ENCODE measurements at regions not wholly inside any gene's neighbourhood (a gene's known extent, or its start where the extent isn't known, plus 50 kb on each side); places are given as distances from the start of the nearest gene placed in this dataset.

DNA sequence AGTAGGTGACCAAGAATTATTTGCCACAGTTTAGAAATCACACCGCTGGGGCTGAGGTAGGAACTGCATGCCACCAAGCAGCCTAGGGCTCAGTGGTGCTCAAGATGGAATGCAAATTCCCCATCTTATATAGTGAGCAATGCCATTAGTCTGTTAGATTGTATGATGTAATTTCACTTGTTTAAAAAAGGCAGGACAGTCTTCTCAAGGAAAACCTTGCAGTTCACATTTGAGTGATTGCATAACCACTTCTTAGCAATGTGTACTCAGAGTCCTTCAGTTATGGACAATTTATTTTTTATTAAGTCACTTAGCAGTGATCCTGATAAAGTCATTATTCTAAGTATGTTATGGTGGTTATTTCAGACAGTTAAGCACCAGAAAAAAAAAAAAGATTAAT lies 142.9 kb upstream of the SFRP2 start:
- peaks cover 70% of the 10 kb centered on the region for H3K27me3 Mint-ChIP-seq (ENCODE audit: low read depth)
- ATAC-seq (replicated peaks in 1 of 2) (no peak), DNase-seq (no peak)
- H3K27ac Mint-ChIP-seq, result no peak overlapping the region
- no peaks in the 10 kb centered on the region for H3K36me3 Mint-ChIP-seq (ENCODE audit: insufficient read depth in 2 of 2)
- no peak overlapping the region for H3K4me3 Mint-ChIP-seq
- H3K9me3 Mint-ChIP-seq, result no peaks in the 10 kb centered on the region
- peaks cover 11% of the 10 kb centered on the region for H3K4me1 Mint-ChIP-seq (ENCODE audit: low read depth)

DNA sequence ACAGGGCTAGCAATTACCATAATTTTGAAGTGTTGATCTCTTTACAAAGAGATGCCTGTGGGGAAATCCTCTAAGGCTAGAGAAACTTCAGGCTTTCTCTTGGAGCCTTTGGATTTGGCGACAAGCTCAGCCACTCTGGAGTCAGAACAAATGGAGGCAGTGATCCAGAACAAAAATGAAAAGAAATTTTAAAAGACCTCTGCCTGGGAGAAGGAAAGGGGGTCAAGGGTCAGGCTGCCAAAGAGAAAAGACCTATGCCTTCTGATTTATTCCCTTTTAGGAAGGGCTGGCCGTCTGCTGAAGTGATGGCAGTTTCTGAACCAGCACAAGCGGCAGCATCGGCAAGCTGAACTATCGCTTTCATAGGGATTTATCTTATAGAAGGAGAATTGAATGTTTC lies 140.8 kb upstream of the SFRP2 start:
- Mint-ChIP-seq H3K27me3 (ENCODE audit: low read depth) (peaks cover 53% of the 10 kb centered on the region), H3K4me3 (no peak overlapping the region), H3K27ac (no peak overlapping the region), H3K36me3 (ENCODE audit: insufficient read depth in 2 of 2) (no peaks in the 10 kb centered on the region), H3K9me3 (no peaks in the 10 kb centered on the region), H3K4me1 (ENCODE audit: low read depth) (peaks cover 5% of the 10 kb centered on the region)
- ATAC-seq (replicated peaks in 1 of 2), result no peak
- no peak for DNase-seq

DNA sequence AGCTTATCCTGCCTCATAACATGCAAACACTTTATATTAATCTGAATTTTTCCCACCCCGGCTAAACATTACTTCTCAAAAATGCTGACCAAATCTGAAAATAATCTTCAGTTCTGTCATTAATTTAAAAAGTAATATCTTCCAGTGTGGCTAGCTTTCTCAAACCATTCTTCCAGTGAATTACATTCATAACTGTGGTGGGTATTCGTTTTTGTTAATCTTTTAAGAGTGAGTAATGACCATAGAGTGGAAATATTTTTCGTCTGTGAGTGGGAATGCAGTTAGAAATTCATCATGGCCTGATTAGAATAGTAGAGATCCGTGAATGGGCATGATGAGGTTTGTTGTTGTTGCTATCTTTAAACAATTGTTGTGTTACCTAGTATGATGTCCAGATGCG lies 138.6 kb upstream of the SFRP2 start:
- Mint-ChIP-seq H3K27me3 (ENCODE audit: low read depth) (peaks cover 40% of the 10 kb centered on the region), H3K27ac (no peak overlapping the region), H3K4me1 (ENCODE audit: low read depth) (no peaks in the 10 kb centered on the region), H3K36me3 (ENCODE audit: insufficient read depth in 2 of 2) (no peaks in the 10 kb centered on the region), H3K4me3 (no peak overlapping the region), H3K9me3 (no peaks in the 10 kb centered on the region)
- no peak for ATAC-seq (replicated peaks in 1 of 2)
- DNase-seq, result no peak

DNA sequence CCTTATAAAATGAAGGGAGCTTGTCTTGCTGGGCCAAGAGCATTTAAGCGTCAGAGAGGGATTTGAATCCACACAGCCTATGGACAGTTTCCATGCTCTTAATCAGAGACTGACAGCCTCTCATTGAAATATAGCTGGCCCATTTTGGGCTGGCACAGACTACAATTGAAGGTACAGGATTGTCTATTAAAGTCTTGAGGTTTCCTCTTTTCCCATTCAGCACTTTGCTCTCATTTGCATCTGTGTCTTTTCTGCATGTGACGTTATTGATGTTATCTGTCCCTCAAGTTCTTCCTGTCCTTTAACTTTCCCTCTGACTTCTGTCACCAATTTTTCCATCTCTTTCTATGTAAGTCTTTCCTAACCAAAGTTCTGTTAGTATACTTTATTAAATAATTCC lies 133.3 kb upstream of the SFRP2 start:
- Mint-ChIP-seq H3K36me3 (ENCODE audit: insufficient read depth in 2 of 2) (no peaks in the 10 kb centered on the region), H3K9me3 (no peaks in the 10 kb centered on the region), H3K4me3 (no peak overlapping the region), H3K4me1 (ENCODE audit: low read depth) (peaks cover 7% of the 10 kb centered on the region), H3K27me3 (ENCODE audit: low read depth) (peaks cover 28% of the 10 kb centered on the region), H3K27ac (no peak overlapping the region)
- DNase-seq, result no peak
- no peak for ATAC-seq (replicated peaks in 1 of 2)

DNA sequence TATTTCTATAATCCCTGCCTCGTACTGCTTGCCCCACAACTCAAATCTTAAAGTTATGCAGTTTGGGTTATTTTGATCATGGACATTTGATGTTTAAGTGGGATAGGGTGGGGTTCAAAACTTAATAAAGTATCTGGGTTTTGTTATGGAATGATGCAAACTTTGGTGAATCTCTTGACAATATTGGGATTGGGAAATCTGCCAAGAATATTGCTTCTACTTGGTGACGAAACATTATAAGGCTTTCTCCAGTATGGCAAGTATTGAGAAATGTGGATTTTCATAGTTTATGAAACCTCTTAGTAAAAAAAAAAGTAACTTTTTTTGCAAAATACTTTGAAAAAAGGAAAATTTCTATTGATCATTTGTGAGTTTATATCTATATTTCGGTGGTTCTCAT lies 130.8 kb upstream of the SFRP2 start:
- H3K4me1 Mint-ChIP-seq (ENCODE audit: low read depth), result peaks cover 22% of the 10 kb centered on the region
- H3K27ac Mint-ChIP-seq, result no peak overlapping the region
- no peaks in the 10 kb centered on the region for H3K9me3 Mint-ChIP-seq
- peaks cover 31% of the 10 kb centered on the region for H3K27me3 Mint-ChIP-seq (ENCODE audit: low read depth)
- ATAC-seq (replicated peaks in 1 of 2) (no peak), DNase-seq (no peak)
- no peaks in the 10 kb centered on the region for H3K36me3 Mint-ChIP-seq (ENCODE audit: insufficient read depth in 2 of 2)
- no peak overlapping the region for H3K4me3 Mint-ChIP-seq

DNA sequence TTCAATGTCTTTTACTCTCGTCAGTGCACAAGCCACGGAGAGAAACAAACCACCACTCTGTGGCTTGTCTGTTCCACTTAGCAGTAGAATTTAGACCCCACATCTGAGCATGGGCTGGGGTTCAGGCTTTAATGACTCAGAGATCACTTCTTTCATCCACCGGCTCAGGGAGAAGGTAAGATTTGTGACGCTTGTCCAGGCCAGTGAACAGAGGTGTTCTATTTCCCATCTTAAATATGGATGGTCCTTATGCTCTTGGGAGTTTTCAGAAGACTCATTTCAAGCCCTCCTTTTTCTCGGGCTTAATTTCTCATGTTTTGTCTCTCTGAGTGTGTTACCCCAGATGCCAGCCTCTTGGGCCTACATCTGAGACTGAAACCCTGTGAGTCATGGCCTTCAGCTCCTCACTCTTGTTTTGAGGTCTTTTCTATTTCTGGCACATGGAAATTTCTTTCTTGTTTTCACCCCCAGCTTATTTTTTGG lies 127.4 kb upstream of the SFRP2 start:
- Mint-ChIP-seq H3K36me3 (ENCODE audit: insufficient read depth in 2 of 2) (peaks cover 0 to 1% of the 10 kb centered on the region in 2 donors), H3K9me3 (no peaks in the 10 kb centered on the region), H3K4me3 (peak overlapping the region in 1 of 2 donors; percentile 46), H3K4me1 (ENCODE audit: low read depth) (peaks cover 22% of the 10 kb centered on the region), H3K27ac (no peak overlapping the region), H3K27me3 (ENCODE audit: low read depth) (peaks cover 61% of the 10 kb centered on the region)
- peak; percentile 94 to 98 for ATAC-seq (replicated peaks in 1 of 2)
- peak; percentile 58 to 74 for DNase-seq

DNA sequence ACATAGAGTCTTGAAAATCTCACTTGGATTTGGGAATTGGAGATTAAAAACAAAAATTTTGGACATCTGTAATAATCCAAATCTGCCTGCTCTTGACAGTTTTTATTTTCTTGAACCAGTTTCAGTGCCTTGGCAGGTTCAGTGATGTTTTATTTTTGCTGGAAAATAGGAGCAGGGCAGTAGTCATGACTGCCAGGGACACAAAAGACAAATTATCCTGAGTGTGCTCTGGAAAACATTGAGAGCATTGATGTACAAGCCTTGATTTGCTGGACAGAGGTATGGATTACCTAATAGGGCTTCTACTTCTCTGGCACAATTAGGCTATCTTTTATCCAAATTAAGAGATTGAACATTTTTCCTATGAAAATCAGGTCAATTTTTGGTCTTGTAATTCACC lies 123.4 kb upstream of the SFRP2 start:
- Mint-ChIP-seq H3K27me3 (ENCODE audit: low read depth) (peaks cover 58% of the 10 kb centered on the region), H3K4me3 (no peak overlapping the region), H3K4me1 (ENCODE audit: low read depth) (peaks cover 17% of the 10 kb centered on the region), H3K36me3 (ENCODE audit: insufficient read depth in 2 of 2) (peaks cover 1 to 2% of the 10 kb centered on the region in 2 donors), H3K27ac (no peak overlapping the region), H3K9me3 (no peaks in the 10 kb centered on the region)
- no peak for DNase-seq
- ATAC-seq (replicated peaks in 1 of 2), result no peak

DNA sequence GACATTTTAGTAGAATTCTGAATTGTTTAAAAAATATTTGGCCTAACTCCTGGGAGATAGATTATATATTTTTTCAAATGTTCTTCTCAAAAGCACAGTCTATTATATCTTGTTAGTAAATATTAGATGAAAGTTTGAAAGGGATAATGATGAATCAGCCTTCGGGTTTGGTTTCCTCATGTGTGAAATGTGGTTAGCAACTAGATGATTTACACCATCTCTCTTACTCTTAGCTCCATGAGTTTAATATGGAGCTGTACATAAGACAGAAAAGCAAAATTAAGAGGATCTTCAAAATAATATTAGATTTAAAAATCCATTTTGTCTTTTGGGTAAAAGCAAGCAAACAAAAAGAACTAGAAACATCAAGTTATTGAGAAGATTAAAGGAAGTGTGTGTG lies 120.8 kb upstream of the SFRP2 start:
- Mint-ChIP-seq H3K36me3 (ENCODE audit: insufficient read depth in 2 of 2) (peaks cover 1 to 2% of the 10 kb centered on the region in 2 donors), H3K27ac (no peak overlapping the region), H3K27me3 (ENCODE audit: low read depth) (peaks cover 68% of the 10 kb centered on the region), H3K4me1 (ENCODE audit: low read depth) (no peaks in the 10 kb centered on the region), H3K9me3 (peaks cover 0 to 2% of the 10 kb centered on the region in 2 donors), H3K4me3 (no peak overlapping the region)
- ATAC-seq (replicated peaks in 1 of 2) (no peak), DNase-seq (no peak)

DNA sequence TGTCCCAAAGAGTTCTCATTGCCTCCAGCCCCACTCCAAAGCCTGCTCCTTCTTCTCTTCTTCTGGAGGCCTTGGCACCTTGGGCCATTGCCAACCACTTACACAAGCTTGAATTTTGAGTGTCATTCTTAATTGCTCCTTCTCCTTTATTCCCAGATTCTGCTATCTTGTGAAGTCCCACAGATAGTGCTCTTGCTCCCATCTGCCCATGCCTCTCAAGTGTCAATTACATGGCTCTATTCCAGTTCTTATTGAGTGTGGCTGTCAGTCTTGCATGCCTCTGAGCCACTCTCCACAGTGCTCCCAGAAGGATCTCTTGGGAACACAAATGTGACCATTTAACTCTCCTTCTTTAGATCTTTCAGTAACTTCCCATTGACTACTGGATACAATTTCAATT lies 117.3 kb upstream of the SFRP2 start:
- H3K27me3 Mint-ChIP-seq (ENCODE audit: low read depth), result peaks cover 42% of the 10 kb centered on the region
- H3K4me1 Mint-ChIP-seq (ENCODE audit: low read depth), result no peaks in the 10 kb centered on the region
- no peak overlapping the region for H3K4me3 Mint-ChIP-seq
- ATAC-seq (replicated peaks in 1 of 2), result no peak
- peaks cover 0 to 2% of the 10 kb centered on the region in 2 donors for H3K36me3 Mint-ChIP-seq (ENCODE audit: insufficient read depth in 2 of 2)
- no peak for DNase-seq
- H3K9me3 Mint-ChIP-seq, result peaks cover 0 to 2% of the 10 kb centered on the region in 2 donors
- H3K27ac Mint-ChIP-seq, result no peak overlapping the region

DNA sequence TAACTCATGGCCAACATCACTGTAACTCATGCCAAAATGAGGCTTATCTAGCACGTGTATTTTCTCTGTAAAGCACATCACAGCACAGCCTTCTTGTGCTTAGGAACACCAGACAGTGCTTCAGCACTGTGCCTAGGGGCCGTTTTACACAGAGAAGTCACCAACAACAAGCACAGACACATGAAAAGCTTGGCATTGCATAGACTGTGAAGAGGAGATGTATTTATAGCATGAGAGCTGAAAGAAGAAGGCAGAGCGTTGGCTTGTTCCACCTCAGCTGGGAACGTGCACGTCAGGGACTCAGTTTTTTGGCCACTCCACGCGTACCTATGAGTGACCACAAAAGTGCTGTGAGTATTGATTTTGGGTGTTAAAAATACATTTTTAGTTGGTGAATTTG lies 116.3 kb upstream of the SFRP2 start:
- Mint-ChIP-seq H3K4me1 (ENCODE audit: low read depth) (no peaks in the 10 kb centered on the region), H3K27ac (no peak overlapping the region), H3K27me3 (ENCODE audit: low read depth) (peaks cover 32% of the 10 kb centered on the region)

DNA sequence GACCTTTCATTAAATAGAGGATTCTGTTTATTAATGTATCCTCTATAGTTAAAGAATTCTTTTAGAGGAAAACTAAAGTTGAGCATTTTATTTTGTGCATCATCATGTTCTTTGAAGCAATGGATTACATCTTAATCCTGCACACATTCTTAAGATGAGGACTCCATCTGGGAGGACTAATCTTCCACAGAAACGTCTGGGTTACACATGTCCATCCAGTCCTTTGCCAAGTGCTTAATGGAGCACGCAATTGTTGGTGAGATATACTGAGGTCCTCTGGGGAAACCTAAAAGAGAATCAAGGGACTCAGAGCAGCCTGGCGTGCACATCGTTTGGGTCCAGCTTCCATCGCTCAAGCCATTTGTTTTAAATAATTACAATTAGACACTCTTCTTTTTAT lies 115.1 kb upstream of the SFRP2 start:
- H3K4me1 Mint-ChIP-seq (ENCODE audit: low read depth), result no peaks in the 10 kb centered on the region
- peaks cover 0 to 2% of the 10 kb centered on the region in 2 donors for H3K9me3 Mint-ChIP-seq
- DNase-seq, result no peak
- peaks cover 0 to 2% of the 10 kb centered on the region in 2 donors for H3K36me3 Mint-ChIP-seq (ENCODE audit: insufficient read depth in 2 of 2)
- H3K4me3 Mint-ChIP-seq, result no peak overlapping the region
- no peak overlapping the region for H3K27ac Mint-ChIP-seq
- ATAC-seq (replicated peaks in 1 of 2), result no peak
- peaks cover 35% of the 10 kb centered on the region for H3K27me3 Mint-ChIP-seq (ENCODE audit: low read depth)

More for the DNA sequence above, 116.3 kb upstream of the SFRP2 start:
- H3K4me3 Mint-ChIP-seq, result no peak overlapping the region
- H3K36me3 Mint-ChIP-seq (ENCODE audit: insufficient read depth in 2 of 2), result peaks cover 0 to 2% of the 10 kb centered on the region in 2 donors
- ATAC-seq (replicated peaks in 1 of 2) (no peak), DNase-seq (no peak)
- peaks cover 0 to 2% of the 10 kb centered on the region in 2 donors for H3K9me3 Mint-ChIP-seq

DNA sequence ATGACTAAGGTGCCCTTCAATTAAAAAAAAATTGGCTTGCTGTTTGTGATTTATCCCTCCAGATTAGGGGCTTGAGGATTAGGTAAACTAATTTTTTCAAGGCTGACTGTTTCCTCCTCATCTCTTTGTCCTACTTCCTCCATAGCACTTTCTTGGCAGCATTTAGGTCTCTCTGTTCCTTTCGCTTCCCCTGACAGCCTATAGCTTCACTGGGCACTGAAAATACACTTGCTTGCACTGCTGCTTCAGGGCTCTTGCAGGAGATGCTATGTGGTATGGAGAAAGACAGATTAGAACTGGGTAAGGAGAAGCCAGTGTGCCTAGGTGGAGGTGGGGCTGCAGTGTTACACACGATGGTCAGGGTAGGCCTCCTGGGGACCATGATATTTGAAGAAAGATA lies 112.3 kb upstream of the SFRP2 start:
- ATAC-seq (replicated peaks in 1 of 2) (no peak), DNase-seq (no peak)
- Mint-ChIP-seq H3K4me1 (ENCODE audit: low read depth) (no peaks in the 10 kb centered on the region), H3K27ac (no peak overlapping the region), H3K4me3 (no peak overlapping the region), H3K27me3 (ENCODE audit: low read depth) (peaks cover 27% of the 10 kb centered on the region), H3K36me3 (ENCODE audit: insufficient read depth in 2 of 2) (no peaks in the 10 kb centered on the region), H3K9me3 (no peaks in the 10 kb centered on the region)

DNA sequence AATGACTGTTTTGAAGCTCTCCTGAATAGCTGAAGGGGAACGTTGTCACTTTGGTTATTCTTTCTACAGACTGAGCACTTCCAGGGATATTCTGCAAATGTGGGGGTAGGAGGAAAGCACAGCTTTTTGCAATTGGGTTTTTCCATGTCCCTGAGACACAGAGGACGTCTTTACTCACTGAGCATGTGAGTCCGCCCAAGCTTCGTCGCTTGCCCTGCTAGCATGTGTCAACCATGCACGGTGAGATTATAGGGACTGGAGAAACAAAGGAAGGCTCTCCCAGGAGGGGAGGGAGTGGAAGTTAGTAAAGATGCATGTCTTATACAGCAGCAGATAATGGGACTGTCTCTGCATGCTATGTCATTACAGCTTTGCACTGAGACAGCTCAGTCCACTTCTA lies 111.5 kb upstream of the SFRP2 start:
- no peak for ATAC-seq (replicated peaks in 1 of 2)
- Mint-ChIP-seq H3K27ac (no peak overlapping the region), H3K36me3 (ENCODE audit: insufficient read depth in 2 of 2) (no peaks in the 10 kb centered on the region), H3K4me1 (ENCODE audit: low read depth) (no peaks in the 10 kb centered on the region), H3K27me3 (ENCODE audit: low read depth) (peaks cover 21% of the 10 kb centered on the region), H3K9me3 (no peaks in the 10 kb centered on the region), H3K4me3 (no peak overlapping the region)
- DNase-seq, result no peak

DNA sequence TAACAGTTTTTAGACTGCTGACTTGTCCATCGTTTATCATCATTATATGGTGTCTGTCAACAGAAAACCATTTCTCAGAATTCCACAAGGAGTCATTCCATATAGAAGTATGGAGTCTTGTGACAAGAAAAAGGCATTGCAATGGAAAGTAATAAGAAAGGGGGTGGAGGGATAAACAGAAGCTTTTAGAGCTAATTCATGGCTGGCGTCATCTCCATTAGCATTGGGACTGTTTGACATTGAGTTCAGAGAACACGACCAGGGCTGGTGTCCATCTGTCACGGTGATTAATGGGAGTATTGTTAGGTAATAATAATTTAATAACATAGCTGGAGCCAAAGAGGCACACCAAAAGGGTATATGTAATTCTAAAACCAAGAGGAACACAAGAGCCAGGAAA lies 101.9 kb upstream of the SFRP2 start:
- peaks cover 16% of the 10 kb centered on the region for H3K27me3 Mint-ChIP-seq (ENCODE audit: low read depth)
- ATAC-seq (replicated peaks in 1 of 2) (no peak), DNase-seq (no peak)
- H3K4me1 Mint-ChIP-seq (ENCODE audit: low read depth), result no peaks in the 10 kb centered on the region
- H3K36me3 Mint-ChIP-seq (ENCODE audit: insufficient read depth in 2 of 2), result peaks cover 0 to 2% of the 10 kb centered on the region in 2 donors
- H3K9me3 Mint-ChIP-seq, result no peaks in the 10 kb centered on the region
- H3K4me3 Mint-ChIP-seq, result no peak overlapping the region
- H3K27ac Mint-ChIP-seq, result no peak overlapping the region
